AG09309 (cell line): ENCODE measurements at regions not wholly inside any gene's neighbourhood (a gene's known extent, or its start where the extent isn't known, plus 50 kb on each side); places are given as distances from the start of the nearest gene placed in this dataset.

Experiments
- DNase-seq: peaks from one replicate; pipeline ENCODE4 v3.0.0-alpha.2; 2010; ENCODE audit warnings: low read depth
- H3K4me3 ChIP-seq: 2 replicates; pipeline ENCODE4 v1.5.1; 2011; ENCODE audit warnings: mild to moderate bottlenecking, low read depth, low read length, moderate library complexity; ENCODE audit not compliant: control insufficient read depth
- CTCF ChIP-seq: IDR thresholded peaks from 2 replicates; pipeline ENCODE4 v1.5.1; 2011; ENCODE audit warnings: mild to moderate bottlenecking, low read depth, low read length, inconsistent platforms; ENCODE audit not compliant: insufficient read depth, control insufficient read depth; ENCODE audit errors: missing control alignments

- no peak for DNase-seq
- TF ChIP-seq CTCF: no peak
- H3K4me3 ChIP-seq: no peak overlapping the region
Measured at GRCh38 chr18:40995529-40995928, 959.5 kb upstream of the PIK3C3 start.

DNA sequence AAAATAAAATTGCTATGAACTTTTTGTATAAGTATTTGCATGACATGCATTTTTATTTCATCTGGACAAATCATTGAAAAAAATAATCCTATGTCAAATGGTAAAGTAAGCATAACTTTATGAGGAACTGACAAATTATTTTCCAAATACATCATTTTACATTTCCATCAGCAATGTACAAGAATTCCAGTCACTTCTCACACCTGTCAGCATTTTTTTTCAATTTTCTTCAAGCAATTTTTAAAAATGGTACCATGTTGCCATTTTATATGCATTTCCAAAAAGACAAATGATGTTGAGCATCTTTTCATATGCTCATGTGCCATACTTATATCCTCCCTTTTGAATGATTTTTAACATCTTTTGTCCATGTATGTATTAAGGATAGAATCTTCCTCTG lies 961.7 kb upstream of the PIK3C3 start:
- no peak for DNase-seq
- no peak overlapping the region for H3K4me3 ChIP-seq
- no peak for TF ChIP-seq CTCF

DNA sequence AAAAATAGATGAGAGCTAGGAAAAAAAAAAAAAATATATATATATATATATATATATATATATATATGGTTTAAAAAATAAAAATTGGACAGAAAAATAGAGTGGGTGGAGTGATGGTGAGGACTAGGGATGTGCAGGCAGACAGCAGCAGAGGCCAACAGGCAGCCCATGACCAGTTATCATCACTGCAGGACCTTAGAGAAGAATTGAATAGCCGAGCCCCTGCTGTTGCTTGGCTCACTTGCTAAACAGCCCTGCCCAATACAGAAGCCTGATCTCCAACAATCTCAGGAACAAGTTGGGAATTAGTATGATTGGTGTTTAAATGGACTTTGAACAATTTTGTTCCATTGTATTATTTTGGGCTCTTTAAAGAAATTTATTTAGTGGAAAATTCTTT lies 967.5 kb upstream of the PIK3C3 start:
- TF ChIP-seq CTCF: no peak

GRCh38 chr18:40985436-40985835 lies 969.6 kb upstream of the PIK3C3 start:
- no peak for TF ChIP-seq CTCF
- no peak for DNase-seq
- no peak overlapping the region for H3K4me3 ChIP-seq

More for the DNA sequence above, 967.5 kb upstream of the PIK3C3 start:
- no peak for DNase-seq
- no peak overlapping the region for H3K4me3 ChIP-seq

- no peak for TF ChIP-seq CTCF
- no peak for DNase-seq
- no peak overlapping the region for H3K4me3 ChIP-seq
Measured at GRCh38 chr18:40984856-40985255, 970.2 kb upstream of the PIK3C3 start.

GRCh38 chr18:40983835-40984234 lies 971.2 kb upstream of the PIK3C3 start:
- no peak for TF ChIP-seq CTCF
- no peak for DNase-seq

DNA sequence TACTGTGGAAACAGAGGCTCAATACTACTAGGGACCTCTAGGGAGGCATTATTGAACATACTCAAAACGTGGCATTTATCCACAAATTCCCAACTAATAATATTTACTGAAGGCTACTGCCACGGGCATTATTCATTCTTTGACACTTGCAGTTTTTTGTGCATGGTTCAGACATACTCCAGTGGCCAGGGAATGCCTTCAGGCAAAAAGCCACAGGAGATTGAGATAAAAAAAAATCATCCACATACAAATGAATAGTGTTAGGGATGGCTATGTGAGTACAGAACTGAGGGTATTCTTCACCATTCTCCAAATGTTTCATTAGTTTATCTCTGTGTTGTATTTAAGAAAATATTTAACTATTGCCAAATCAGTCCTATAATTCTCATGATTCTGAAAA lies 974.9 kb upstream of the PIK3C3 start:
- DNase-seq: no peak
- H3K4me3 ChIP-seq: no peak overlapping the region
- TF ChIP-seq CTCF: no peak

More at GRCh38 chr18:40983835-40984234, 971.2 kb upstream of the PIK3C3 start:
- H3K4me3 ChIP-seq: no peak overlapping the region
